ENCODE measurements at regions not wholly inside any gene's neighbourhood (a gene's known extent, or its start where the extent isn't known, plus 50 kb on each side); places are given as distances from the start of the nearest gene placed in this dataset.

GRCh38 chr3:105285653-105286241, 81.0 kb upstream of the ALCAM start (continued):
- no peak for TF ChIP-seq CTCF (IDR thresholded peaks at IDR 0.05 in 2 of 3, conservative IDR thresholded peaks at IDR 0.05 in 1 of 3; ENCODE audit: control insufficient read depth in 2 of 3, extremely low read depth in 1 of 3, insufficient read depth in 1 of 3, low read depth in 3 of 3, low read length in 3 of 3)
- TF ChIP-seq CREB1 (IDR thresholded peaks at IDR 0.05; ENCODE audit: low read depth): no peak
- no peak for TF ChIP-seq RAD51 (IDR thresholded peaks at IDR 0.05)
- TF ChIP-seq TCF12 (IDR thresholded peaks at IDR 0.05; ENCODE audit: low read depth, low read length): no peak
- no peak for TF ChIP-seq SMARCA5 (IDR thresholded peaks at IDR 0.05)
- TF ChIP-seq POLR2AphosphoS2 (IDR thresholded peaks at IDR 0.05; ENCODE audit: low read depth, low read length): no peak

GRCh38 chr3:105293441-105293840, 73.3 kb upstream of the ALCAM start:
- DNase-seq (ENCODE audit: low read depth, low spot score): no peak
- Histone ChIP-seq H3K79me2 (ENCODE audit: control insufficient read depth, insufficient read depth, low read length) (no peaks in the 10 kb centered on the region), H3K9me3 (replicated peaks; ENCODE audit: control insufficient read depth, insufficient read depth, low read length) (no peaks in the 10 kb centered on the region), H3K4me2 (ENCODE audit: control insufficient read depth, insufficient read depth) (no peak overlapping the region), H3K27me3 (replicated peaks in 1 of 2; ENCODE audit: control insufficient read depth in 2 of 2, insufficient read depth in 2 of 2, low read length in 1 of 2) (no peaks in the 10 kb centered on the region), H3K27ac (ENCODE audit: control insufficient read depth, insufficient read depth) (no peak overlapping the region), H3K4me3 (no peak overlapping the region), H2AFZ (ENCODE audit: control insufficient read depth, low read depth, low read length) (no peak overlapping the region), H3K9ac (ENCODE audit: control insufficient read depth, insufficient read depth, low read length) (no peak overlapping the region), H4K20me1 (ENCODE audit: control insufficient read depth, insufficient read depth) (no peaks in the 10 kb centered on the region), H3K36me3 (ENCODE audit: control insufficient read depth in 2 of 2, insufficient read depth in 2 of 2, low read length in 1 of 2) (no peaks in the 10 kb centered on the region), H3K4me1 (ENCODE audit: control insufficient read depth, insufficient read depth, low read length) (no peaks in the 10 kb centered on the region)
- ATAC-seq: no peak
- in situ Hi-C loops (cut with MboI) (no loop called here), intact Hi-C loops (cut with micrococcal nuclease; ENCODE audit: unreplicated experiment) (no loop called here)
- ChIA-PET POLR2A (no interaction called here), CTCF (no interaction called here), SMC1A (ENCODE audit: uncharacterized antibody, unreplicated experiment) (no interaction called here), RAD21 (ENCODE audit: unreplicated experiment) (no interaction called here)
- no TSS peak for BruUV-seq (replicated peaks)
- 57% methylated on average over 1 of the region's 1 CpG for WGBS (ENCODE audit: insufficient coverage, insufficient replicate concordance, low lambda C conversion rate, missing lambda C conversion rate)
- TF ChIP-seq, protein P1, sequence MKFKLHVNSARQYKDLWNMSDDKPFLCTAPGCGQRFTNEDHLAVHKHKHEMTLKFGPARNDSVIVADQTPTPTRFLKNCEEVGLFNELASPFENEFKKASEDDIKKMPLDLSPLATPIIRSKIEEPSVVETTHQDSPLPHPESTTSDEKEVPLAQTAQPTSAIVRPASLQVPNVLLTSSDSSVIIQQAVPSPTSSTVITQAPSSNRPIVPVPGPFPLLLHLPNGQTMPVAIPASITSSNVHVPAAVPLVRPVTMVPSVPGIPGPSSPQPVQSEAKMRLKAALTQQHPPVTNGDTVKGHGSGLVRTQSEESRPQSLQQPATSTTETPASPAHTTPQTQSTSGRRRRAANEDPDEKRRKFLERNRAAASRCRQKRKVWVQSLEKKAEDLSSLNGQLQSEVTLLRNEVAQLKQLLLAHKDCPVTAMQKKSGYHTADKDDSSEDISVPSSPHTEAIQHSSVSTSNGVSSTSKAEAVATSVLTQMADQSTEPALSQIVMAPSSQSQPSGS (IDR thresholded peaks at IDR 0.05; ENCODE audit: low read length): no peak
- TF ChIP-seq JUNB (IDR thresholded peaks at IDR 0.05) (no peak), PKNOX1 (IDR thresholded peaks at IDR 0.05) (no peak), MXI1 (IDR thresholded peaks at IDR 0.05; ENCODE audit: low read depth, low read length) (no peak), TAF1 (IDR thresholded peaks at IDR 0.05; ENCODE audit: borderline replicate concordance, low read depth, low read length) (no peak), KLF5 (IDR thresholded peaks at IDR 0.05; ENCODE audit: partially characterized antibody) (no peak), ZSCAN29 (IDR thresholded peaks at IDR 0.05) (no peak), SREBF2 (IDR thresholded peaks at IDR 0.05; ENCODE audit: low read length) (no peak)
- no peak for FAIRE-seq
